HepG2 (cell line): ENCODE measurements at regions not wholly inside any gene's neighbourhood (a gene's known extent, or its start where the extent isn't known, plus 50 kb on each side); places are given as distances from the start of the nearest gene placed in this dataset.

Source experiments
- REXO4 ChIP-seq: sonication (generic); formaldehyde crosslinking; IDR thresholded peaks from 2 replicates; pipeline ENCODE4 v1.8.0; 2022; ENCODE audit warnings: missing genetic modification reagents, mild to moderate bottlenecking, borderline replicate concordance
- ZNF121 ChIP-seq: sonication (generic); formaldehyde crosslinking; IDR thresholded peaks from 2 replicates; pipeline ENCODE4 v1.5.0; 2020; ENCODE audit warnings: mild to moderate bottlenecking, missing genetic modification reagents

DNA sequence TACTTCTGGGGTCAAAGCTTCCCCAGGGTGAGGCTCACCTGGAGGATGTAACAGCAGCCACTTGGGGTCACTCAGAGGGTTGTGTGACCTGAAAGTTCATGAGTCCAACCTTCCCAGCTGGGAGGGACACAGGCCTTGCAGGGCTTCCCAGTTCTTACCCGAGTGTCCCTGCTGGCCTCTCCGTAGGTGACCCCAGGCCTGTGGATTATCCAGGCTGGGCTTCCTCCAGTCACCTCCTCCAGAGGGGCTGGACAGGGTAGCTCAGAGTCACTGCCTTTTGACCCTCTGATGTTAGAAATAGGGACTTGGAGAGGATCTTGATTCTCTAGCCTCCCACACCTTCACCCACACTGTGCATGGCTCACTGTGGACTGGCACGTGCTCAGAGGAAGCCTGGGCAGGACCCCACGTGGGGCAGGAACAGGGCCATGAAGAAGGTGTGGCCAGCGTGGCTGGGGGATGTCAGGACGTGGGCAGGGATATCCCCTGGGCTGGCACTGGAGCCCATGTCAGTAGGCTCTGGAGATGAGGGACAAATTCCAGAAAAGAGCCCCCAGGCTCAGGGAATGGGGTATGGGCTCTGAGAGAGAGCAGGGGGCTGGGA is 131.8 kb downstream of the ACTL8 start:
- TF ChIP-seq ZNF121 (CRISPR knock-in tag) (no peak), REXO4 (CRISPR knock-in tag) (no peak)
